ENCODE measurements at regions not wholly inside any gene's neighbourhood (a gene's known extent, or its start where the extent isn't known, plus 50 kb on each side); places are given as distances from the start of the nearest gene placed in this dataset.

DNA sequence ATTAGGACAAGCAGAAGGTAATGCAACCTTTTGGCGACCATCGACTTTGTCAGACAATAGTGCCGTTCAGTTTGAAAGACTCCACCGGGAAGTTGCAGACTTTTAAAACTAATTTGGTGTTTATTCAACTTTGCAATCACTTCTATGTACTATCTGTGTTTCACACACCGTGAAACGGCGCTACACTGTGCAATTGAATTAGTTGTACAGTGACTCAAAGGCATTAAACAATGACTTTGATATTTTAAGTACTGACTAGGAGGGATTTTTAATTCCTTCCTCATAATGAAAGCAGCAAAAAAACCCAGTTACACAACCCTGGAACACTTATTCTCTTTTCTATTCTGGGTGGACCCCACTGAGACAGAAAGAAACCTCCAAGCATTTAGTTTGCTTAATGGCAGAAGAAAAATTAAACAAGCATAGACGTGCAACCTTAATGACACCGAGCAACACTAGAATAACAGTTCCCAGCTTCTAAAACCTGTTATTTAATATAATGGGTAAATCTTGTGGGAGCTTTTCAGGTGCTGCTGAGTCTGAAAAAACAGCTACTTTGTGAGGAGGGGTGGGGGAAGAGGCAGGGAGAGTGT is 176.8 kb downstream of the LMO4 start:
- no peaks in the 10 kb centered on the region for H3K36me3 ChIP-seq
- ATAC-seq (ENCODE audit: low FRiP score in 2 of 2) (no peak), DNase-seq (no peak)
- WGBS, 2 donors = 60 to 68% methylated on average over 9 of the region's 9 CpGs
- no peaks in the 10 kb centered on the region for H3K4me1 ChIP-seq
- H3K27me3 ChIP-seq = no peaks in the 10 kb centered on the region
- TF ChIP-seq CTCF (IDR thresholded peaks at IDR 0.05) (no peak), POLR2A (IDR thresholded peaks at IDR 0.05) (no peak), EP300 (IDR thresholded peaks at IDR 0.05) (no peak), POLR2AphosphoS5 (IDR thresholded peaks at IDR 0.05) (no peak)
- H3K27ac ChIP-seq = no peak overlapping the region
- H3K4me3 ChIP-seq = no peak overlapping the region
- H3K9me3 ChIP-seq = no peaks in the 10 kb centered on the region

- Histone ChIP-seq H3K27me3 (no peaks in the 10 kb centered on the region), H3K36me3 (no peaks in the 10 kb centered on the region), H3K4me3 (no peak overlapping the region), H3K4me1 (no peaks in the 10 kb centered on the region), H3K27ac (no peak overlapping the region), H3K9me3 (no peaks in the 10 kb centered on the region)
- ATAC-seq (ENCODE audit: low FRiP score in 2 of 2) (no peak), DNase-seq (no peak)
- 69 to 72% methylated on average over 8 of the region's 8 CpGs for WGBS, 2 donors
- TF ChIP-seq CTCF (IDR thresholded peaks at IDR 0.05) (no peak), POLR2AphosphoS5 (IDR thresholded peaks at IDR 0.05) (no peak), EP300 (IDR thresholded peaks at IDR 0.05) (no peak), POLR2A (IDR thresholded peaks at IDR 0.05) (no peak)
These were observed 177.5 kb downstream of the LMO4 start for GRCh38 chr1:87506147-87506546.

- WGBS, 2 donors = 73 to 94% methylated on average over 1 of the region's 1 CpG
These were observed 179.6 kb downstream of the LMO4 start for GRCh38 chr1:87508247-87508787.

GRCh38 chr1:87510540-87510939 is 181.9 kb downstream of the LMO4 start:
- H3K27ac ChIP-seq = no peak overlapping the region
- TF ChIP-seq POLR2A (IDR thresholded peaks at IDR 0.05) = no peak
- no peak for TF ChIP-seq POLR2AphosphoS5 (IDR thresholded peaks at IDR 0.05)
- no peak for TF ChIP-seq EP300 (IDR thresholded peaks at IDR 0.05)
- TF ChIP-seq CTCF (IDR thresholded peaks at IDR 0.05) = no peak
- no peaks in the 10 kb centered on the region for H3K36me3 ChIP-seq
- H3K27me3 ChIP-seq = no peaks in the 10 kb centered on the region
- WGBS, 2 donors = 84 to 94% methylated on average over 3 of the region's 3 CpGs
- DNase-seq (no peak), ATAC-seq (ENCODE audit: low FRiP score in 2 of 2) (no peak)
- H3K4me3 ChIP-seq = no peak overlapping the region
- no peaks in the 10 kb centered on the region for H3K4me1 ChIP-seq
- H3K9me3 ChIP-seq = no peaks in the 10 kb centered on the region

More at GRCh38 chr1:87508247-87508787, 179.6 kb downstream of the LMO4 start:
- no peak for DNase-seq
- Histone ChIP-seq H3K36me3 (no peaks in the 10 kb centered on the region), H3K9me3 (no peaks in the 10 kb centered on the region), H3K4me1 (no peaks in the 10 kb centered on the region), H3K27ac (no peak overlapping the region), H3K27me3 (no peaks in the 10 kb centered on the region), H3K4me3 (no peak overlapping the region)
- no peak for ATAC-seq (ENCODE audit: low FRiP score in 2 of 2)
- TF ChIP-seq CTCF (IDR thresholded peaks at IDR 0.05) = no peak

- H3K27ac ChIP-seq = no peak overlapping the region
- DNase-seq (no peak), ATAC-seq (ENCODE audit: low FRiP score in 2 of 2) (no peak)
- H3K36me3 ChIP-seq = no peaks in the 10 kb centered on the region
- H3K27me3 ChIP-seq = no peaks in the 10 kb centered on the region
- H3K9me3 ChIP-seq = no peaks in the 10 kb centered on the region
- TF ChIP-seq EP300 (IDR thresholded peaks at IDR 0.05) = no peak
- TF ChIP-seq POLR2A (IDR thresholded peaks at IDR 0.05) = no peak
- no peak for TF ChIP-seq POLR2AphosphoS5 (IDR thresholded peaks at IDR 0.05)
- TF ChIP-seq CTCF (IDR thresholded peaks at IDR 0.05) = no peak
- H3K4me1 ChIP-seq = no peaks in the 10 kb centered on the region
- 56 to 73% methylated on average over 1 of the region's 1 CpG for WGBS, 2 donors
- H3K4me3 ChIP-seq = no peak overlapping the region
These were observed 182.8 kb downstream of the LMO4 start for GRCh38 chr1:87511449-87511848.
